Osteoblast (primary cell): ENCODE measurements at regions not wholly inside any gene's neighbourhood (a gene's known extent, or its start where the extent isn't known, plus 50 kb on each side); places are given as distances from the start of the nearest gene placed in this dataset.

ENCODE experiments used
- DNase-seq: peaks from one replicate; pipeline ENCODE4 v3.0.0; 2011; ENCODE audit warnings: low spot score, mixed read lengths; ENCODE audit not compliant: insufficient read length; ENCODE audit errors: missing footprints
- H2AFZ ChIP-seq: 2 replicates; pipeline ENCODE4 v1.6.0; 2011; ENCODE audit warnings: mild to moderate bottlenecking, low read length
- H3K27ac ChIP-seq: 2 replicates; pipeline ENCODE4 v1.5.1; 2011; ENCODE audit warnings: mild to moderate bottlenecking, low read depth, low read length, moderate library complexity
- H3K27me3 ChIP-seq: 2 replicates; pipeline ENCODE4 v1.6.0; 2012; ENCODE audit warnings: mild to moderate bottlenecking, control low read depth, inconsistent platforms, low read length, moderate library complexity; ENCODE audit not compliant: insufficient read depth
- H3K36me3 ChIP-seq: 2 replicates; pipeline ENCODE4 v1.5.1; 2011; ENCODE audit warnings: mild to moderate bottlenecking, low read length, control low read depth, moderate library complexity; ENCODE audit not compliant: insufficient read depth
- H3K4me1 ChIP-seq: 2 replicates; pipeline ENCODE4 v1.5.1; 2011; ENCODE audit warnings: mild to moderate bottlenecking, low read length, control low read depth, moderate library complexity; ENCODE audit not compliant: insufficient read depth
- H3K4me2 ChIP-seq: 2 replicates; pipeline ENCODE4 v1.6.0; 2011; ENCODE audit warnings: mild to moderate bottlenecking, low read length; ENCODE audit not compliant: insufficient read depth
- H3K4me3 ChIP-seq: fragments of 200-600 bp; sonication (generic); 3 replicates; pipeline ENCODE4 v1.5.1; 2012; ENCODE audit warnings: mild to moderate bottlenecking, low read length, inconsistent platforms; ENCODE audit not compliant: insufficient read depth
- H3K79me2 ChIP-seq: 2 replicates; pipeline ENCODE4 v1.6.0; 2012; ENCODE audit warnings: mild to moderate bottlenecking, low read length, control low read depth, inconsistent platforms; ENCODE audit not compliant: insufficient read depth
- H3K9me3 ChIP-seq: 2 replicates; pipeline ENCODE4 v1.5.1; 2011; ENCODE audit warnings: low read depth, low read length, control low read depth
- H4K20me1 ChIP-seq: 2 replicates; pipeline ENCODE4 v1.6.0; 2012; ENCODE audit warnings: mild to moderate bottlenecking, low read length, control low read depth; ENCODE audit not compliant: insufficient read depth
- CTCF ChIP-seq: IDR thresholded peaks from 2 replicates; pipeline ENCODE4 v1.5.1; 2011; ENCODE audit warnings: mild to moderate bottlenecking, low read depth, low read length, moderate library complexity; ENCODE audit errors: extremely low read depth

- no peaks in the 10 kb centered on the region for H3K27me3 ChIP-seq
- no peaks in the 10 kb centered on the region for H3K79me2 ChIP-seq
- H3K9me3 ChIP-seq: no peaks in the 10 kb centered on the region
- no peak overlapping the region for H3K27ac ChIP-seq
- H3K36me3 ChIP-seq: no peaks in the 10 kb centered on the region
- no peak overlapping the region for H3K4me3 ChIP-seq
- no peaks in the 10 kb centered on the region for H4K20me1 ChIP-seq
- DNase-seq: no peak
- peaks cover 3% of the 10 kb centered on the region for H3K4me1 ChIP-seq
- TF ChIP-seq CTCF: no peak
- H3K4me2 ChIP-seq: no peak overlapping the region
- H2AFZ ChIP-seq: no peak overlapping the region
Observed at GRCh38 chr3:56971261-56971660, 89.2 kb upstream of the SPATA12 start.

GRCh38 chr3:56970461-56970879 lies 90.0 kb upstream of the SPATA12 start:
- H2AFZ ChIP-seq: no peak overlapping the region
- H4K20me1 ChIP-seq: no peaks in the 10 kb centered on the region
- DNase-seq: no peak
- no peaks in the 10 kb centered on the region for H3K36me3 ChIP-seq
- no peaks in the 10 kb centered on the region for H3K9me3 ChIP-seq
- H3K4me2 ChIP-seq: no peak overlapping the region
- H3K4me1 ChIP-seq: peaks cover 3% of the 10 kb centered on the region
- H3K27ac ChIP-seq: no peak overlapping the region
- TF ChIP-seq CTCF: no peak
- no peak overlapping the region for H3K4me3 ChIP-seq
- no peaks in the 10 kb centered on the region for H3K79me2 ChIP-seq
- H3K27me3 ChIP-seq: no peaks in the 10 kb centered on the region

- H3K79me2 ChIP-seq: no peaks in the 10 kb centered on the region
- no peak for DNase-seq
- peaks cover 3% of the 10 kb centered on the region for H3K4me1 ChIP-seq
- H4K20me1 ChIP-seq: no peaks in the 10 kb centered on the region
- no peak overlapping the region for H3K4me2 ChIP-seq
- no peak for TF ChIP-seq CTCF
- H3K9me3 ChIP-seq: no peaks in the 10 kb centered on the region
- H3K27ac ChIP-seq: no peak overlapping the region
- no peak overlapping the region for H3K4me3 ChIP-seq
- no peaks in the 10 kb centered on the region for H3K36me3 ChIP-seq
- H3K27me3 ChIP-seq: no peaks in the 10 kb centered on the region
- no peak overlapping the region for H2AFZ ChIP-seq
Observed at GRCh38 chr3:56969851-56970250, 90.6 kb upstream of the SPATA12 start.

- Histone ChIP-seq H3K27me3 (no peaks in the 10 kb centered on the region), H3K9me3 (no peaks in the 10 kb centered on the region), H3K4me2 (no peak overlapping the region), H2AFZ (no peak overlapping the region), H3K36me3 (no peaks in the 10 kb centered on the region), H3K4me1 (no peaks in the 10 kb centered on the region), H3K79me2 (no peaks in the 10 kb centered on the region), H4K20me1 (no peaks in the 10 kb centered on the region), H3K4me3 (no peak overlapping the region), H3K27ac (no peak overlapping the region)
- no peak for DNase-seq
- TF ChIP-seq CTCF: no peak
Observed at GRCh38 chr3:56966509-56966908, 94.0 kb upstream of the SPATA12 start.
